Sigmoid colon (tissue), 6 donors: ENCODE measurements at regions not wholly inside any gene's neighbourhood (a gene's known extent, or its start where the extent isn't known, plus 50 kb on each side); places are given as distances from the start of the nearest gene placed in this dataset.

Experiments
- DNase-seq: peaks from one replicate; pipeline ENCODE4 v3.0.0-alpha.2; 2019
- H3K27ac ChIP-seq, 4 donors: fragments of 200-600 bp; sonication (generic); one replicate each; pipeline ENCODE4 v1.5.1; 2016 to 2019; ENCODE audit warnings: mild to moderate bottlenecking in 1 of 4
- H3K27me3 ChIP-seq, 3 donors: fragments of 200-600 bp; sonication (generic); one replicate each; pipeline ENCODE4 v1.5.1; 2019; ENCODE audit warnings: mild to moderate bottlenecking in 1 of 3
- H3K36me3 ChIP-seq, 4 donors: fragments of 200-600 bp; sonication (generic); one replicate each; pipeline ENCODE4 v1.5.1; 2016 to 2019
- H3K4me1 ChIP-seq, 4 donors: fragments of 200-600 bp; sonication (generic); one replicate each; pipeline ENCODE4 v1.5.1; 2017 to 2019
- H3K4me3 ChIP-seq, 4 donors: fragments of 200-600 bp; sonication (generic); one replicate each; pipeline ENCODE4 v1.5.1; 2017 to 2019; ENCODE audit warnings: mild to moderate bottlenecking in 2 of 4, moderate library complexity in 1 of 4
- H3K9me3 ChIP-seq, 4 donors: fragments of 200-600 bp in 3 of 4; sonication (generic) in 3 of 4; one replicate each; pipeline versions ENCODE4 v1.5.1 to v1.6.1; 2013 to 2019
- CTCF ChIP-seq, 4 experiments: fragments of 450-650 bp in 3 of 4; fragments of 200-600 bp in 1 of 4; IDR thresholded peaks; one replicate each; pipeline ENCODE4 v1.5.1; 2016 to 2019; ENCODE audit warnings: antibody characterized with exemption in 4 of 4, mild to moderate bottlenecking in 3 of 4, moderate library complexity in 2 of 4
- EP300 ChIP-seq, 4 donors: sonication (generic); formaldehyde crosslinking; IDR thresholded peaks; one replicate each; pipeline ENCODE4 v1.6.1; 2017; ENCODE audit warnings: antibody characterized with exemption in 4 of 4
- POLR2A ChIP-seq, 2 donors: fragments of 450-650 bp; IDR thresholded peaks; one replicate each; pipeline ENCODE4 v1.6.1; 2016; ENCODE audit warnings: antibody characterized with exemption in 2 of 2, mild to moderate bottlenecking in 2 of 2, moderate library complexity in 2 of 2
- POLR2AphosphoS5 ChIP-seq, 4 donors: sonication (generic); formaldehyde crosslinking; IDR thresholded peaks; one replicate each; pipeline ENCODE4 v1.6.1; 2017; ENCODE audit warnings: antibody characterized with exemption in 4 of 4
- WGBS, 2 donors: extraction: QIAGEN DNeasy Blood & Tissue Kit; methylation state at CpG; one replicate each; pipeline ENCODE4 v1.1.7; 2013; 5-methylcytosine and 5-hydroxymethylcytosine counted together
- intact Hi-C: fragments of 100-400 bp; cut with DNase I; formaldehyde crosslinking; loops from one replicate; pipeline ENCODE4 v1.15.1; 2023
- donor health status: healthy with polysubstance abuse.
- donor health status: healthy.

GRCh38 chr11:45096636-45097035, 49.8 kb upstream of the PRDM11 start:
- no peak for TF ChIP-seq POLR2AphosphoS5 (IDR thresholded peaks at IDR 0.05)
- no peak for TF ChIP-seq POLR2A (IDR thresholded peaks at IDR 0.05)
- TF ChIP-seq EP300 (IDR thresholded peaks at IDR 0.05): no peak
- TF ChIP-seq CTCF (IDR thresholded peaks at IDR 0.05): no peak
- Histone ChIP-seq H3K4me3 (no peak overlapping the region), H3K4me1 (peaks cover 0 to 15% (median 7%) of the 10 kb centered on the region in 4 donors), H3K27me3 (no peaks in the 10 kb centered on the region), H3K9me3 (no peaks in the 10 kb centered on the region), H3K27ac (no peak overlapping the region), H3K36me3 (no peaks in the 10 kb centered on the region)
- 58 to 73% methylated on average over 4 of the region's 4 CpGs for WGBS, 2 donors
- intact Hi-C loops: no loop called here
- no peak for DNase-seq
